GM12891 (cell line): ENCODE measurements at regions not wholly inside any gene's neighbourhood (a gene's known extent, or its start where the extent isn't known, plus 50 kb on each side); places are given as distances from the start of the nearest gene placed in this dataset.

ENCODE experiments used
- PAX5 ChIP-seq: IDR thresholded peaks from 2 replicates; pipeline ENCODE4 v1.6.1; 2011; ENCODE audit warnings: low read length, moderate library complexity, mild to moderate bottlenecking; ENCODE audit not compliant: insufficient read depth, severe bottlenecking
- POLR2A ChIP-seq: IDR thresholded peaks from 2 replicates; pipeline ENCODE4 v1.6.1; 2011; ENCODE audit warnings: low read depth, low read length, control low read depth
- POLR2AphosphoS5 ChIP-seq: IDR thresholded peaks from 2 replicates; pipeline ENCODE4 v1.6.1; 2011; ENCODE audit warnings: low read depth, low read length, control low read depth
- POU2F2 ChIP-seq: IDR thresholded peaks from 2 replicates; pipeline ENCODE4 v1.6.1; 2011; ENCODE audit warnings: low read depth, mild to moderate bottlenecking, control low read depth, low read length, moderate library complexity
- SPI1 ChIP-seq: IDR thresholded peaks from 2 replicates; pipeline ENCODE4 v1.6.1; 2011; ENCODE audit warnings: low read depth, low read length, control low read depth
- TAF1 ChIP-seq: IDR thresholded peaks from 2 replicates; pipeline ENCODE4 v1.6.1; 2011; ENCODE audit warnings: low read depth, low read length, control low read depth

- no peak for TF ChIP-seq POLR2AphosphoS5
- no peak for TF ChIP-seq TAF1
- no peak for TF ChIP-seq POLR2A
- no peak for TF ChIP-seq SPI1
- no peak for TF ChIP-seq PAX5
- no peak for TF ChIP-seq POU2F2
Observed at GRCh38 chr9:113720495-113720894, 155.6 kb upstream of the ZNF618 start.
